ENCODE measurements at regions not wholly inside any gene's neighbourhood (a gene's known extent, or its start where the extent isn't known, plus 50 kb on each side); places are given as distances from the start of the nearest gene placed in this dataset.
A peak's percentile ranks its signal among the peaks of the same experiment; 100 is the strongest.

DNA sequence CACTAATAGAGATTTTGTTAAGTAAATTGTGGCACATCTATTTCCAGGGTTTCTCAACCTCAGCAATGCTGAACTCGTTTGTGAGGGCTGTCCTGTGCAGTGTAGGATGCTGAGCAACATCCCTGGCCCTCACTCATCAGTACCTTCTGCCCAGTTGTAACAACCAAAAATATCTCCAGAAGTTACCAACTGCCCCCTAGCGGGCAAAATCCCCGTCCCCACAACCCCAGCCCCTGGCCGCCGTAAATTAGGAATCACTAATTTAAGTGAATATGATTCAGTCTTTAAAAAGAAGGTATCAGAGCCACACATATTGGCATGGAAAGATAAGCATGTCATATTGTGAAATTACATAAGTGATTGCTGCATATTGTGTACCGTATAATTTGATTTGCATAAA is 123.4 kb downstream of the ASB9 start:
- TF ChIP-seq ZFX (IDR thresholded peaks at IDR 0.05) (no peak), CTCF (conservative IDR thresholded peaks at IDR 0.05) (peak; percentile 73)
- no peak overlapping the region for H3K27ac ChIP-seq

GRCh38 chrX:15143825-15144121 is 126.1 kb downstream of the ASB9 start:
- no peak for TF ChIP-seq ZFX (IDR thresholded peaks at IDR 0.05)
- no peak for TF ChIP-seq CTCF (conservative IDR thresholded peaks at IDR 0.05)
- H3K27ac ChIP-seq: no peak overlapping the region

GRCh38 chrX:15143050-15143824 is 126.6 kb downstream of the ASB9 start:
- TF ChIP-seq CTCF (conservative IDR thresholded peaks at IDR 0.05) (peak; percentile 78), ZFX (IDR thresholded peaks at IDR 0.05) (no peak)
- H3K27ac ChIP-seq: no peak overlapping the region

- H3K27ac ChIP-seq: no peak overlapping the region
- TF ChIP-seq ZFX (IDR thresholded peaks at IDR 0.05): no peak
- TF ChIP-seq CTCF (conservative IDR thresholded peaks at IDR 0.05): no peak
Observed at GRCh38 chrX:15142084-15142715, 127.7 kb downstream of the ASB9 start.

- no peak overlapping the region for H3K27ac ChIP-seq
- TF ChIP-seq ZFX (IDR thresholded peaks at IDR 0.05) (no peak), CTCF (conservative IDR thresholded peaks at IDR 0.05) (no peak)
Observed at GRCh38 chrX:15136795-15137194, 133.1 kb downstream of the ASB9 start.

- H3K27ac ChIP-seq: no peak overlapping the region
- TF ChIP-seq ZFX (IDR thresholded peaks at IDR 0.05): no peak
- TF ChIP-seq CTCF (conservative IDR thresholded peaks at IDR 0.05): no peak
Observed at GRCh38 chrX:15129412-15129811, 140.5 kb downstream of the ASB9 start.

DNA sequence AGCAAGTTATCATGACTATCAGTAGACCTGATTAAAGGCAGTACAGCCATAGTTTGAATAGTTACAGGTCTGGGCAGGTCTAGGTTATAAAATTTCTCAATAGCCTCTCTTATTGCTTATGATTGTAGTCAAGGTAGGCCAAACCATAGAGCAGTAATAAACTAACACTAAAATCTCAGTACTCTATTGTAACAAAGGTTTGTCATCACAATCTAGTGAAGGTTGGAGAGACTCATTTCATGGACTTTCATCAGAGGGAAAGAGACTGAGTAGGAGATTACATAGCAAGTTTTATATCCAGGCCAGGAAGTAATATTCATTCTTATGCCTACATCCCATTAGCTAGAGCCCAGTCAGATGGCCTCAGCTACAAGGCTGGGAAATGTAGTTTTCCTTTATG is 141.0 kb downstream of the ASB9 start:
- no peak overlapping the region for H3K27ac ChIP-seq
- TF ChIP-seq ZFX (IDR thresholded peaks at IDR 0.05) (no peak), CTCF (conservative IDR thresholded peaks at IDR 0.05) (no peak)

All from C4-2B (cell line).